Liver (tissue), 3 donors: ENCODE measurements at regions not wholly inside any gene's neighbourhood (a gene's known extent, or its start where the extent isn't known, plus 50 kb on each side); places are given as distances from the start of the nearest gene placed in this dataset.

Experiments
- HNF4G ChIP-seq: IDR thresholded peaks from 2 replicates; pipeline ENCODE4 v1.6.1; 2016; ENCODE audit warnings: antibody characterized with exemption
- RAD21 ChIP-seq, 2 donors: IDR thresholded peaks; 2 replicates each; pipeline ENCODE4 v1.6.1; 2016; ENCODE audit warnings: antibody characterized with exemption in 2 of 2, mild to moderate bottlenecking in 2 of 2
- TAF1 ChIP-seq: conservative IDR thresholded peaks from 2 replicates; pipeline ENCODE4 v1.6.1; 2016; ENCODE audit warnings: antibody characterized with exemption, mild to moderate bottlenecking
- TF ChIP-seq, protein P1 (sequence below): fragments of 150-350 bp; IDR thresholded peaks from 2 replicates; pipeline ENCODE4 v1.5.1; 2017; ENCODE audit warnings: improper control_type of control experiment, low read depth, low read length; ENCODE audit not compliant: missing input control
- TF ChIP-seq, protein P2 (sequence below): IDR thresholded peaks from 2 replicates; pipeline ENCODE4 v1.6.1; 2016; ENCODE audit warnings: antibody characterized with exemption
- TF ChIP-seq, protein P3 (sequence below): IDR thresholded peaks from 2 replicates; pipeline ENCODE4 v1.6.1; 2016; ENCODE audit warnings: antibody characterized with exemption, mild to moderate bottlenecking
- donor health status: healthy.
- donor health status: healthy.

DNA sequence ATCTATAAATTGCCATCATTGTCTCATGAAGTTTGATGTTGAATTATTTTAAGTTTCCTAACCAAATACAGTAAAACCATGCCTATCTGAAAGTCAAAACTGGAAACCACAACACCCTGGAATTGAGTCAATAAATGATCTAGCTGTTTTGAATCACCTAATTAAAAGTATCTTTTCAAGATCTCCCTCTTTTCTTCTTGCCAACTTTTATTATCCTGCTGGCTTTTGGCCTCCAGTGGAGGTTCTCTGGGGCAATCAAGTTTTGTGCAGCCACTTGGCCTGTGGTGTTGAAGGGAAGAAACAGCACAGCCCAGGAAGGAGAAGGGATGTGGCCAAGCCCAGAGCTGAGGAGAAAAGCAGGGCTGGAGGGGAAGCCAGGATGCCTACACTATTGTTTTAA, 255.4 kb downstream of the COG6 start:
- TF ChIP-seq, protein P1, sequence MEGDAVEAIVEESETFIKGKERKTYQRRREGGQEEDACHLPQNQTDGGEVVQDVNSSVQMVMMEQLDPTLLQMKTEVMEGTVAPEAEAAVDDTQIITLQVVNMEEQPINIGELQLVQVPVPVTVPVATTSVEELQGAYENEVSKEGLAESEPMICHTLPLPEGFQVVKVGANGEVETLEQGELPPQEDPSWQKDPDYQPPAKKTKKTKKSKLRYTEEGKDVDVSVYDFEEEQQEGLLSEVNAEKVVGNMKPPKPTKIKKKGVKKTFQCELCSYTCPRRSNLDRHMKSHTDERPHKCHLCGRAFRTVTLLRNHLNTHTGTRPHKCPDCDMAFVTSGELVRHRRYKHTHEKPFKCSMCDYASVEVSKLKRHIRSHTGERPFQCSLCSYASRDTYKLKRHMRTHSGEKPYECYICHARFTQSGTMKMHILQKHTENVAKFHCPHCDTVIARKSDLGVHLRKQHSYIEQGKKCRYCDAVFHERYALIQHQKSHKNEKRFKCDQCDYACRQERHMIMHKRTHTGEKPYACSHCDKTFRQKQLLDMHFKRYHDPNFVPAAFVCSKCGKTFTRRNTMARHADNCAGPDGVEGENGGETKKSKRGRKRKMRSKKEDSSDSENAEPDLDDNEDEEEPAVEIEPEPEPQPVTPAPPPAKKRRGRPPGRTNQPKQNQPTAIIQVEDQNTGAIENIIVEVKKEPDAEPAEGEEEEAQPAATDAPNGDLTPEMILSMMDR = no peak
- TF ChIP-seq TAF1 (no peak), HNF4G (no peak), RAD21 (IDR thresholded peaks at IDR 0.05) (no peak)
- TF ChIP-seq, protein P2, sequence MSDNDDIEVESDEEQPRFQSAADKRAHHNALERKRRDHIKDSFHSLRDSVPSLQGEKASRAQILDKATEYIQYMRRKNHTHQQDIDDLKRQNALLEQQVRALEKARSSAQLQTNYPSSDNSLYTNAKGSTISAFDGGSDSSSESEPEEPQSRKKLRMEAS = no peak
- TF ChIP-seq, protein P3, sequence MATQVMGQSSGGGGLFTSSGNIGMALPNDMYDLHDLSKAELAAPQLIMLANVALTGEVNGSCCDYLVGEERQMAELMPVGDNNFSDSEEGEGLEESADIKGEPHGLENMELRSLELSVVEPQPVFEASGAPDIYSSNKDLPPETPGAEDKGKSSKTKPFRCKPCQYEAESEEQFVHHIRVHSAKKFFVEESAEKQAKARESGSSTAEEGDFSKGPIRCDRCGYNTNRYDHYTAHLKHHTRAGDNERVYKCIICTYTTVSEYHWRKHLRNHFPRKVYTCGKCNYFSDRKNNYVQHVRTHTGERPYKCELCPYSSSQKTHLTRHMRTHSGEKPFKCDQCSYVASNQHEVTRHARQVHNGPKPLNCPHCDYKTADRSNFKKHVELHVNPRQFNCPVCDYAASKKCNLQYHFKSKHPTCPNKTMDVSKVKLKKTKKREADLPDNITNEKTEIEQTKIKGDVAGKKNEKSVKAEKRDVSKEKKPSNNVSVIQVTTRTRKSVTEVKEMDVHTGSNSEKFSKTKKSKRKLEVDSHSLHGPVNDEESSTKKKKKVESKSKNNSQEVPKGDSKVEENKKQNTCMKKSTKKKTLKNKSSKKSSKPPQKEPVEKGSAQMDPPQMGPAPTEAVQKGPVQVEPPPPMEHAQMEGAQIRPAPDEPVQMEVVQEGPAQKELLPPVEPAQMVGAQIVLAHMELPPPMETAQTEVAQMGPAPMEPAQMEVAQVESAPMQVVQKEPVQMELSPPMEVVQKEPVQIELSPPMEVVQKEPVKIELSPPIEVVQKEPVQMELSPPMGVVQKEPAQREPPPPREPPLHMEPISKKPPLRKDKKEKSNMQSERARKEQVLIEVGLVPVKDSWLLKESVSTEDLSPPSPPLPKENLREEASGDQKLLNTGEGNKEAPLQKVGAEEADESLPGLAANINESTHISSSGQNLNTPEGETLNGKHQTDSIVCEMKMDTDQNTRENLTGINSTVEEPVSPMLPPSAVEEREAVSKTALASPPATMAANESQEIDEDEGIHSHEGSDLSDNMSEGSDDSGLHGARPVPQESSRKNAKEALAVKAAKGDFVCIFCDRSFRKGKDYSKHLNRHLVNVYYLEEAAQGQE = no peak
